ENCODE measurements at regions not wholly inside any gene's neighbourhood (a gene's known extent, or its start where the extent isn't known, plus 50 kb on each side); places are given as distances from the start of the nearest gene placed in this dataset.

- no peak for DNase-seq (ENCODE audit: low read depth)
- no peak overlapping the region for H3K4me3 ChIP-seq (ENCODE audit: low read length)
- TF ChIP-seq CTCF (IDR thresholded peaks at IDR 0.05; ENCODE audit: insufficient read depth, low read depth, low read length, missing control alignments): no peak
Observed at GRCh38 chr2:128591861-128592822, 273.5 kb upstream of the HS6ST1 start.

- DNase-seq (ENCODE audit: low read depth): no peak
- H3K4me3 ChIP-seq (ENCODE audit: low read length): no peak overlapping the region
- no peak for TF ChIP-seq CTCF (IDR thresholded peaks at IDR 0.05; ENCODE audit: insufficient read depth, low read depth, low read length, missing control alignments)
Observed at GRCh38 chr2:128593518-128593878, 274.8 kb upstream of the HS6ST1 start.

GRCh38 chr2:128593879-128594650 is 275.4 kb upstream of the HS6ST1 start:
- DNase-seq (ENCODE audit: low read depth): no peak
- H3K4me3 ChIP-seq (ENCODE audit: low read length): no peak overlapping the region
- TF ChIP-seq CTCF (IDR thresholded peaks at IDR 0.05; ENCODE audit: insufficient read depth, low read depth, low read length, missing control alignments): no peak

GRCh38 chr2:128594651-128594910 is 275.9 kb upstream of the HS6ST1 start:
- H3K4me3 ChIP-seq (ENCODE audit: low read length): no peak overlapping the region
- no peak for TF ChIP-seq CTCF (IDR thresholded peaks at IDR 0.05; ENCODE audit: insufficient read depth, low read depth, low read length, missing control alignments)
- DNase-seq (ENCODE audit: low read depth): no peak

- DNase-seq (ENCODE audit: low read depth): no peak
- H3K4me3 ChIP-seq (ENCODE audit: low read length): no peak overlapping the region
- TF ChIP-seq CTCF (IDR thresholded peaks at IDR 0.05; ENCODE audit: insufficient read depth, low read depth, low read length, missing control alignments): no peak
Observed at GRCh38 chr2:128594953-128595677, 276.4 kb upstream of the HS6ST1 start.

GRCh38 chr2:128595763-128596395 is 277.2 kb upstream of the HS6ST1 start:
- no peak overlapping the region for H3K4me3 ChIP-seq (ENCODE audit: low read length)
- no peak for TF ChIP-seq CTCF (IDR thresholded peaks at IDR 0.05; ENCODE audit: insufficient read depth, low read depth, low read length, missing control alignments)
- no peak for DNase-seq (ENCODE audit: low read depth)

All from epithelial cell of esophagus (primary cell).